Chondrocyte (in vitro differentiated cells): ENCODE measurements at regions not wholly inside any gene's neighbourhood (a gene's known extent, or its start where the extent isn't known, plus 50 kb on each side); places are given as distances from the start of the nearest gene placed in this dataset.

Experiments used
- DNase-seq: peaks from one replicate; pipeline ENCODE4 v3.0.0; 2021; ENCODE audit warnings: mixed read lengths, low spot score
- H3K27ac Mint-ChIP-seq: one replicate; pipeline ENCODE4 v1.8.0; 2021; ENCODE audit warnings: mild to moderate bottlenecking, moderate library complexity, mixed read lengths; ENCODE audit not compliant: unreplicated experiment
- H3K27me3 Mint-ChIP-seq: 2 replicates; pipeline ENCODE4 v1.8.0; 2021; ENCODE audit warnings: low read depth, mixed read lengths
- H3K36me3 Mint-ChIP-seq: 2 replicates; pipeline ENCODE4 v1.8.0; 2021; ENCODE audit warnings: low read depth, mixed read lengths
- H3K4me1 Mint-ChIP-seq: 2 replicates; pipeline ENCODE4 v1.8.0; 2021; ENCODE audit warnings: low read depth, mild to moderate bottlenecking, mixed read lengths
- H3K4me3 Mint-ChIP-seq: one replicate; pipeline ENCODE4 v1.8.0; 2021; ENCODE audit warnings: mild to moderate bottlenecking, moderate library complexity, mixed read lengths; ENCODE audit not compliant: unreplicated experiment
- H3K9me3 Mint-ChIP-seq: 2 replicates; pipeline ENCODE4 v1.8.0; 2021; ENCODE audit warnings: low read depth, mixed read lengths
- TF ChIP-seq, protein P1 (sequence below): fragments of 200-600 bp; sonication (generic); IDR thresholded peaks from 2 replicates; pipeline ENCODE4 v1.5.0; 2021; ENCODE audit warnings: antibody characterized with exemption, mild to moderate bottlenecking, moderate library complexity

DNA sequence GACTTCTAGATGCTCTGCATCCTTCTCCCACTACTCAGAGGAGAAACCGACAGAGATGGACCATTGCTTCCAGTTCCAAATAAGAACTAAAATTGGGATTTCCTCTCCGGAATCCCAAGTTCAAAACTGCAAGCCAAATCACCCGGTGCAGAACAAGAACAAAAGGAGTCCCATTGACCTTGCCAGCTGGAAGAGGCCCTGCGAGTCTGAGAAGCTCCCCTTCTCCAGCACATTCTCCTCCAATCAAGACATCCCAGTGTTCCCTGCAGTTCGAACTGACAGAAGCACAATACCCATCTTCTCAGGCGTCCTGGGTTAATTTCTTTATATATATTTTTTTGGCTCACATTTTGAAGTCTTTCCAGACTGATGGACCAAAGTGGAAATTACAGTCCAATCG is 195.3 kb upstream of the MEIS1 start:
- H3K9me3 Mint-ChIP-seq: no peaks in the 10 kb centered on the region
- H3K4me3 Mint-ChIP-seq: no peak overlapping the region
- H3K4me1 Mint-ChIP-seq: no peaks in the 10 kb centered on the region
- H3K36me3 Mint-ChIP-seq: no peaks in the 10 kb centered on the region
- DNase-seq: no peak
- peaks cover 5% of the 10 kb centered on the region for H3K27me3 Mint-ChIP-seq
- TF ChIP-seq, protein P1, sequence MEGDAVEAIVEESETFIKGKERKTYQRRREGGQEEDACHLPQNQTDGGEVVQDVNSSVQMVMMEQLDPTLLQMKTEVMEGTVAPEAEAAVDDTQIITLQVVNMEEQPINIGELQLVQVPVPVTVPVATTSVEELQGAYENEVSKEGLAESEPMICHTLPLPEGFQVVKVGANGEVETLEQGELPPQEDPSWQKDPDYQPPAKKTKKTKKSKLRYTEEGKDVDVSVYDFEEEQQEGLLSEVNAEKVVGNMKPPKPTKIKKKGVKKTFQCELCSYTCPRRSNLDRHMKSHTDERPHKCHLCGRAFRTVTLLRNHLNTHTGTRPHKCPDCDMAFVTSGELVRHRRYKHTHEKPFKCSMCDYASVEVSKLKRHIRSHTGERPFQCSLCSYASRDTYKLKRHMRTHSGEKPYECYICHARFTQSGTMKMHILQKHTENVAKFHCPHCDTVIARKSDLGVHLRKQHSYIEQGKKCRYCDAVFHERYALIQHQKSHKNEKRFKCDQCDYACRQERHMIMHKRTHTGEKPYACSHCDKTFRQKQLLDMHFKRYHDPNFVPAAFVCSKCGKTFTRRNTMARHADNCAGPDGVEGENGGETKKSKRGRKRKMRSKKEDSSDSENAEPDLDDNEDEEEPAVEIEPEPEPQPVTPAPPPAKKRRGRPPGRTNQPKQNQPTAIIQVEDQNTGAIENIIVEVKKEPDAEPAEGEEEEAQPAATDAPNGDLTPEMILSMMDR: no peak
- no peak overlapping the region for H3K27ac Mint-ChIP-seq

DNA sequence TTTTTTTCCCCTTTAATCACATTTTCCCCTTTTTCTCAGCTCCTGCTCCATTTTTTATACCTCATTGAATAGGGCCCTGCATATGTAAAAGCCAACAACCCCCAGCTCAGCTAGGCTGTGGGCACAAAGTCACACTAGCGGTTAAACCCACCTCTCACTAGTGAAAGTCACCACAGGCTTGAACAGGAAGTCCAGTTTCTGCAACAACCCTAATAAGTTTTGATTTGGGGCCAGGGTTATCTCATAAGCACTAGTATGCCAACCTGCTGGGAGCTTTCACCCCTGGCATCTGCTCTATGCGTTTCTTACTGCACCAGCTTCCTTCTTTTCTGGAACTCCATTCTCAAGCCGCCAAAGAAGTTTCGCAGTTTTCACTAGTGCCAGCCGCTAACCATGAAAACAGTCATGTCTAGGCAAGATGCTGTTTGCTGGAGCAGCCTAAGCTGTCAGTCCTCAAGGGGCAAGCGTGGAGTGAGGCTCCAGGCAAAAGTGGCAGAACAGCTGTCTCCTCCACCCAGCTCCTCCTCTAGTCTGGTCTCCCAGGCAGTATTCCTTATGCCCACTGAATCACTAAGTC is 197.0 kb upstream of the MEIS1 start:
- TF ChIP-seq, protein P1: no peak
- no peak overlapping the region for H3K4me3 Mint-ChIP-seq
- H3K4me1 Mint-ChIP-seq: no peaks in the 10 kb centered on the region
- no peak for DNase-seq
- no peaks in the 10 kb centered on the region for H3K9me3 Mint-ChIP-seq
- H3K27me3 Mint-ChIP-seq: peaks cover 5% of the 10 kb centered on the region
- no peak overlapping the region for H3K27ac Mint-ChIP-seq
- no peaks in the 10 kb centered on the region for H3K36me3 Mint-ChIP-seq

GRCh38 chr2:66236816-66237802 is 197.8 kb upstream of the MEIS1 start:
- Mint-ChIP-seq H3K27me3 (peaks cover 8% of the 10 kb centered on the region), H3K36me3 (no peaks in the 10 kb centered on the region), H3K4me1 (no peaks in the 10 kb centered on the region), H3K4me3 (no peak overlapping the region), H3K27ac (no peak overlapping the region), H3K9me3 (no peaks in the 10 kb centered on the region)
- TF ChIP-seq, protein P1: no peak
- DNase-seq: no peak

GRCh38 chr2:66236067-66236685 is 198.7 kb upstream of the MEIS1 start:
- no peak overlapping the region for H3K27ac Mint-ChIP-seq
- no peaks in the 10 kb centered on the region for H3K36me3 Mint-ChIP-seq
- no peak for DNase-seq
- H3K4me3 Mint-ChIP-seq: no peak overlapping the region
- H3K9me3 Mint-ChIP-seq: no peaks in the 10 kb centered on the region
- peaks cover 6% of the 10 kb centered on the region for H3K27me3 Mint-ChIP-seq
- no peaks in the 10 kb centered on the region for H3K4me1 Mint-ChIP-seq
- TF ChIP-seq, protein P1: no peak

- Mint-ChIP-seq H3K27me3 (peaks cover 11% of the 10 kb centered on the region), H3K27ac (no peak overlapping the region), H3K9me3 (no peaks in the 10 kb centered on the region), H3K4me1 (no peaks in the 10 kb centered on the region), H3K4me3 (no peak overlapping the region), H3K36me3 (no peaks in the 10 kb centered on the region)
- DNase-seq: no peak
- TF ChIP-seq, protein P1: no peak
Observed at GRCh38 chr2:66235428-66235827, 199.5 kb upstream of the MEIS1 start.
